H9 (cell line): ENCODE measurements at regions not wholly inside any gene's neighbourhood (a gene's known extent, or its start where the extent isn't known, plus 50 kb on each side); places are given as distances from the start of the nearest gene placed in this dataset.

Source experiments
- DNase-seq: peaks from one replicate; pipeline ENCODE4 v3.0.0-alpha.2; 2017
- H2AFZ ChIP-seq: one replicate; pipeline ENCODE4 v1.6.1; 2013; ENCODE audit warnings: mild to moderate bottlenecking, low read length, control low read depth, moderate library complexity
- H2AK5ac ChIP-seq: 2 replicates; pipeline ENCODE4 v1.6.1; 2013; ENCODE audit warnings: low read length, control low read depth, mixed read lengths; ENCODE audit not compliant: insufficient read length
- H2BK120ac ChIP-seq: one replicate; pipeline ENCODE4 v1.6.1; 2013; ENCODE audit warnings: low read depth, mild to moderate bottlenecking, low read length, control low read depth, inconsistent platforms; ENCODE audit not compliant: poor library complexity, severe bottlenecking
- H2BK12ac ChIP-seq: 2 replicates; pipeline ENCODE4 v1.6.1; 2013; ENCODE audit warnings: low read length, control low read depth, mixed read lengths, low read depth; ENCODE audit not compliant: insufficient read length
- H2BK15ac ChIP-seq: 2 replicates; pipeline ENCODE4 v1.6.1; 2013; ENCODE audit warnings: low read depth, low read length, control low read depth
- H2BK20ac ChIP-seq: one replicate; pipeline ENCODE4 v1.6.1; 2013; ENCODE audit warnings: low read depth, mild to moderate bottlenecking, low read length, control low read depth, inconsistent platforms; ENCODE audit not compliant: poor library complexity, severe bottlenecking
- H2BK5ac ChIP-seq: 2 replicates; pipeline ENCODE4 v1.6.1; 2013; ENCODE audit warnings: low read length, control low read depth, mixed read lengths; ENCODE audit not compliant: insufficient read length
- H3K14ac ChIP-seq: 2 replicates; pipeline ENCODE4 v1.6.1; 2013; ENCODE audit warnings: low read length, control low read depth; ENCODE audit not compliant: insufficient read depth
- H3K18ac ChIP-seq: 2 replicates; pipeline ENCODE4 v1.6.1; 2013; ENCODE audit warnings: low read depth, mild to moderate bottlenecking, mixed read lengths, low read length, control low read depth; ENCODE audit not compliant: insufficient read length
- H3K23ac ChIP-seq: 2 replicates; pipeline ENCODE4 v1.6.1; 2013; ENCODE audit warnings: low read length, control low read depth, mixed read lengths, low read depth; ENCODE audit not compliant: insufficient read length
- H3K23me2 ChIP-seq: 2 replicates; pipeline ENCODE4 v1.6.1; 2013; ENCODE audit warnings: low read depth, mild to moderate bottlenecking, mixed read lengths, low read length, control low read depth; ENCODE audit not compliant: insufficient read length, poor library complexity, severe bottlenecking
- H3K27ac ChIP-seq: 2 replicates; pipeline ENCODE4 v1.5.1; 2013; ENCODE audit warnings: low read length, control low read depth, mixed read lengths, low read depth; ENCODE audit not compliant: insufficient read length
- H3K27me3 ChIP-seq: 2 replicates; pipeline ENCODE4 v1.6.1; 2013; ENCODE audit warnings: low read length, control low read depth, inconsistent platforms; ENCODE audit not compliant: insufficient read depth
- H3K4ac ChIP-seq: 2 replicates; pipeline ENCODE4 v1.6.1; 2013; ENCODE audit warnings: low read depth, mild to moderate bottlenecking, control low read depth, inconsistent platforms, low read length, moderate library complexity
- H3K4me1 ChIP-seq: 2 replicates; pipeline ENCODE4 v1.6.1; 2013; ENCODE audit warnings: low read length, control low read depth, inconsistent platforms; ENCODE audit not compliant: insufficient read depth
- H3K4me2 ChIP-seq: 2 replicates; pipeline ENCODE4 v1.6.1; 2013; ENCODE audit warnings: low read length, control low read depth, mixed read lengths; ENCODE audit not compliant: insufficient read length, insufficient read depth
- H3K56ac ChIP-seq: 2 replicates; pipeline ENCODE4 v1.6.1; 2013; ENCODE audit warnings: low read depth, mild to moderate bottlenecking, mixed read lengths, low read length, control low read depth; ENCODE audit not compliant: insufficient read length
- H3K79me1 ChIP-seq: 2 replicates; pipeline ENCODE4 v1.6.1; 2013; ENCODE audit warnings: low read depth, mild to moderate bottlenecking, moderate library complexity, low read length, control low read depth, inconsistent platforms; ENCODE audit not compliant: insufficient read depth, poor library complexity, severe bottlenecking
- H3K79me2 ChIP-seq: 2 replicates; pipeline ENCODE4 v1.6.1; 2013; ENCODE audit warnings: low read length, control low read depth, inconsistent platforms; ENCODE audit not compliant: insufficient read depth
- H3K9ac ChIP-seq: 2 replicates; pipeline ENCODE4 v1.6.1; 2013; ENCODE audit warnings: low read length, control low read depth, mixed read lengths; ENCODE audit not compliant: insufficient read length; ENCODE audit errors: extremely low read depth
- H3K9me3 ChIP-seq: one replicate; pipeline ENCODE4 v1.6.1; 2013; ENCODE audit warnings: low read depth, low read length, inconsistent platforms; ENCODE audit not compliant: control insufficient read depth
- H3T11ph ChIP-seq: one replicate; pipeline ENCODE4 v1.6.1; 2013; ENCODE audit warnings: mild to moderate bottlenecking, low read length, control low read depth, inconsistent platforms
- H4K20me1 ChIP-seq: one replicate; pipeline ENCODE4 v1.6.1; 2013; ENCODE audit not compliant: control insufficient read depth, insufficient read length, insufficient read depth
- H4K5ac ChIP-seq: 2 replicates; pipeline ENCODE4 v1.6.1; 2013; ENCODE audit warnings: low read depth, mild to moderate bottlenecking, mixed read lengths, low read length, control low read depth; ENCODE audit not compliant: insufficient read length
- H4K8ac ChIP-seq: replicated peaks from 2 replicates; pipeline ENCODE4 v1.6.1; 2013; ENCODE audit warnings: low read length, control low read depth, mixed read lengths, low read depth; ENCODE audit not compliant: insufficient read length
- H4K91ac ChIP-seq: 2 replicates; pipeline ENCODE4 v1.6.1; 2013; ENCODE audit warnings: low read depth, mild to moderate bottlenecking, moderate library complexity, mixed read lengths, low read length, control low read depth; ENCODE audit not compliant: insufficient read length
- H3K27ac Mint-ChIP-seq, 3 experiments: 2 replicates in 2 of 3; 3 replicates in 1 of 3; pipeline ENCODE4 v1.8.0; 2020 to 2021; ENCODE audit warnings: mixed read lengths in 3 of 3, mild to moderate bottlenecking in 1 of 3, moderate library complexity in 1 of 3
- H3K27me3 Mint-ChIP-seq: 2 replicates; pipeline ENCODE4 v1.8.0; 2021; ENCODE audit warnings: low read depth, mild to moderate bottlenecking, moderate library complexity, mixed read lengths
- H3K36me3 Mint-ChIP-seq, 3 experiments: 2 replicates in 2 of 3; 3 replicates in 1 of 3; pipeline ENCODE4 v1.8.0; 2020 to 2021; ENCODE audit warnings: low read depth in 3 of 3, mixed read lengths in 3 of 3; ENCODE audit not compliant: insufficient read depth in 1 of 3
- H3K4me1 Mint-ChIP-seq, 2 experiments: 2 replicates each; pipeline ENCODE4 v1.8.0; 2020; ENCODE audit warnings: mixed read lengths in 2 of 2
- H3K4me3 Mint-ChIP-seq, 2 experiments: 2 replicates in 1 of 2; 3 replicates in 1 of 2; pipeline ENCODE4 v1.8.0; 2020 to 2021; ENCODE audit warnings: mild to moderate bottlenecking in 2 of 2, mixed read lengths in 2 of 2, moderate library complexity in 1 of 2
- H3K9me3 Mint-ChIP-seq, 2 experiments: 2 replicates in 1 of 2; 3 replicates in 1 of 2; pipeline ENCODE4 v1.8.0; 2020; ENCODE audit warnings: mild to moderate bottlenecking in 2 of 2, mixed read lengths in 2 of 2, moderate library complexity in 1 of 2
- CTCF ChIP-seq: fragments of 200-600 bp; sonication (generic); conservative IDR thresholded peaks from 3 replicates; pipeline ENCODE4 v1.8.0; 2021; ENCODE audit warnings: antibody characterized with exemption, mild to moderate bottlenecking
- WGBS: extraction: QIAGEN DNeasy Blood & Tissue Kit; methylation state at CpG from one replicate; pipeline ENCODE4 v1.1.7; 2013; ENCODE audit warnings: missing lambda C conversion rate, low lambda C conversion rate, mixed read lengths; ENCODE audit not compliant: insufficient read length; ENCODE audit errors: extremely low coverage; 5-methylcytosine and 5-hydroxymethylcytosine counted together

DNA sequence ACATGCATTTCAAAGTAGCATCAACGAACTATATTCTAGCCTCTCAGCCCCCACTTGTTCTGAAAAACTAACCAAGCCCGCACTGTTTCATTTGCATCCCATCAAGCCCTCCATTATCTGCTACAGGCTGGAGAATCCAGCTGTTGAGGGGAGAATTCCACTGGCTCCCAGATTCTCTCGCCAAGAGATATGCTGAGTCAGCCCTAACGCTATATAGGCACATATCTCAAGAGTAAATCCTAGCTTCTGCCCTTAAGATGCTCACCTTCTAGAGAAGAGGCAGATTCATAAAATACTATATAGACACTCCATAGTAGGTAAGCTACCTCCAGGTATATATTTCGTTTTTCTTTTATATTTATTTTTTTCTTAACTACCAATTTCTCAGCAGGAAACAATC lies 266.4 kb upstream of the TARS1 start:
- Mint-ChIP-seq H3K4me1 (no peaks in the 10 kb centered on the region), H3K4me3 (no peak overlapping the region), H3K27me3 (no peaks in the 10 kb centered on the region), H3K36me3 (peaks cover 6 to 20% (median 10%) of the 10 kb centered on the region in 3 experiments), H3K9me3 (peaks cover 20 to 21% of the 10 kb centered on the region in 2 experiments), H3K27ac (peak overlapping the region in 1 of 3 experiments; percentile 90; a peak in 1 of 7 replicates)
- H3K4ac ChIP-seq: no peak overlapping the region
- H3K4me1 ChIP-seq: no peaks in the 10 kb centered on the region
- no peak for DNase-seq
- H3K9me3 ChIP-seq: no peaks in the 10 kb centered on the region
- no peaks in the 10 kb centered on the region for H3K27me3 ChIP-seq
- H4K20me1 ChIP-seq: no peaks in the 10 kb centered on the region
- H2BK12ac ChIP-seq: no peak overlapping the region
- H3K14ac ChIP-seq: no peak overlapping the region
- no peak overlapping the region for H4K8ac ChIP-seq
- no peaks in the 10 kb centered on the region for H3K23me2 ChIP-seq
- H3K9ac ChIP-seq: no peak overlapping the region
- no peak overlapping the region for H2BK15ac ChIP-seq
- no peak overlapping the region for H2AFZ ChIP-seq
- no peaks in the 10 kb centered on the region for H3K79me2 ChIP-seq
- TF ChIP-seq CTCF: no peak
- H4K91ac ChIP-seq: no peak overlapping the region
- no peak overlapping the region for H3T11ph ChIP-seq
- no CpG with 5 or more reads among the region's 5 CpGs for WGBS
- H2BK5ac ChIP-seq: no peak overlapping the region
- H3K79me1 ChIP-seq: no peaks in the 10 kb centered on the region
- H2AK5ac ChIP-seq: no peak overlapping the region
- no peak overlapping the region for H3K56ac ChIP-seq
- H3K4me2 ChIP-seq: no peak overlapping the region
- H3K18ac ChIP-seq: no peak overlapping the region
- no peak overlapping the region for H4K5ac ChIP-seq
- no peak overlapping the region for H3K23ac ChIP-seq
- H3K27ac ChIP-seq: no peak overlapping the region
- no peak overlapping the region for H2BK120ac ChIP-seq
- no peak overlapping the region for H2BK20ac ChIP-seq
